ENCODE measurements at regions not wholly inside any gene's neighbourhood (a gene's known extent, or its start where the extent isn't known, plus 50 kb on each side); places are given as distances from the start of the nearest gene placed in this dataset.

DNA sequence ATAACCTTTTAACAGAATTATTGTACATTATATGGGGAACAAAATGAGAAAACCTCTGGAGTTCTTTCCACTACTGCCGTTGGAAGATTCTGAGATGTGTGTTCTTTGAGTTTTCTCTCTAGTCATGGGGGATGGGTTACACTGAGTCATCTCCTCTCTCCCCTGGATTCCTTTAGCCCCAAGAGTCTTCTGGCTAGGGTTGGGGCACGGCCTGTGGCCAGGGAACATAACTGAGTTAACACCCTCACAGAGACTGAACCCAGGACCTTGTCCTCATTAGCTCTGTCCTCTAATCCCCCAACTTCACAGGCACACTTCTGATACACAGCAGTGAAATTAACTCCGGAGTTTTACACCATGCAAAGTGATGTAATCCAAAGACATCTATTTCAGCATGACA lies 142.3 kb upstream of the F9 start:
- BruUV-seq (replicated peaks): no TSS peak
- ATAC-seq: no peak
- WGBS (ENCODE audit: low lambda C conversion rate): 7% methylated on average over 2 of the region's 3 CpGs

DNA sequence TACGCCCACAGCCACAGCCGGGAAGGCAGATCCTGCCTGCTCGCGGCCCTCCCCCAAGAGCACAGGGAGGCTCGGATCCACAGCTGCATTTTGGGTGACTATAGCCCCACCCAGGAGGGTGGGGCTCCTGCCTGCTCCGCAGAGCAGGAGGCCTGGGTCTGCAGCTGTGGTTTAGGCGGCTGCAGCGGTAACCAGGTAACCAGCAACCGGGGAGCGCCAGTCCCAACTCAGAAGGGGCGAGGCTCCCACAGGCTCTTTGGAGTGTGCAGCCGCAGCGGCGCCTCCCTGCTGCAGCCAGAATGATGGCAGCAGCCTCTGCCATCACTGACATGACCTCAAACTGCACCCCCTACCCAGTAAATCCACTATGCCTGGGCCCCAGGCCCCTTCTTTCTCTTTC lies 148.0 kb upstream of the F9 start:
- ChIA-PET CTCF (ENCODE audit: low intra/inter-chr PET ratio, low total read pairs) (no interaction called here), POLR2A (no interaction called here)
- peaks cover 5% of the 10 kb centered on the region; the same call in 1 of the 2 replicates for H3K9me3 ChIP-seq (ENCODE audit: low read length)
- no peak overlapping the region for H3K9ac ChIP-seq (ENCODE audit: insufficient read depth, low read depth, low read length)
- no peaks in the 10 kb centered on the region for H3K36me3 ChIP-seq (replicated peaks in 1 of 2; ENCODE audit: control insufficient read depth in 1 of 2, insufficient read depth in 2 of 2, low read length in 2 of 2)
- DNase-seq (ENCODE audit: low spot score) (no peak), ATAC-seq (no peak), FAIRE-seq (no peak)
- in situ Hi-C loops (cut with HindIII; ENCODE audit: extremely low pct_ligation_motif_present, low pct_unique_long_range_greater_than_20kb): no loop called here
- TF ChIP-seq SIX1 (CRISPR knock-in tag; IDR thresholded peaks at IDR 0.05; ENCODE audit: borderline replicate concordance) (no peak), MXI1 (IDR thresholded peaks at IDR 0.05; ENCODE audit: borderline replicate concordance, low read depth, low read length) (no peak), ARNT (IDR thresholded peaks at IDR 0.05) (no peak), POLR2AphosphoS2 (IDR thresholded peaks at IDR 0.05; ENCODE audit: low read depth, low read length) (no peak), CHD2 (IDR thresholded peaks at IDR 0.05; ENCODE audit: low read depth, low read length) (no peak), MBD4 (IDR thresholded peaks at IDR 0.05; ENCODE audit: borderline replicate concordance, low read length) (no peak), ZNF709 (CRISPR knock-in tag; IDR thresholded peaks at IDR 0.05) (no peak), SNAPC2 (CRISPR knock-in tag; IDR thresholded peaks at IDR 0.05) (no peak), KMT2A (CRISPR knock-in tag; IDR thresholded peaks at IDR 0.05) (no peak), ZNF253 (CRISPR knock-in tag; IDR thresholded peaks at IDR 0.05; ENCODE audit: borderline replicate concordance) (no peak), FOXO1 (CRISPR knock-in tag; IDR thresholded peaks at IDR 0.05) (no peak)
- TF ChIP-seq, protein P1, sequence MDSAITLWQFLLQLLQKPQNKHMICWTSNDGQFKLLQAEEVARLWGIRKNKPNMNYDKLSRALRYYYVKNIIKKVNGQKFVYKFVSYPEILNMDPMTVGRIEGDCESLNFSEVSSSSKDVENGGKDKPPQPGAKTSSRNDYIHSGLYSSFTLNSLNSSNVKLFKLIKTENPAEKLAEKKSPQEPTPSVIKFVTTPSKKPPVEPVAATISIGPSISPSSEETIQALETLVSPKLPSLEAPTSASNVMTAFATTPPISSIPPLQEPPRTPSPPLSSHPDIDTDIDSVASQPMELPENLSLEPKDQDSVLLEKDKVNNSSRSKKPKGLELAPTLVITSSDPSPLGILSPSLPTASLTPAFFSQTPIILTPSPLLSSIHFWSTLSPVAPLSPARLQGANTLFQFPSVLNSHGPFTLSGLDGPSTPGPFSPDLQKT (CRISPR knock-in tag; IDR thresholded peaks at IDR 0.05; ENCODE audit: borderline replicate concordance): no peak
- H4K20me1 ChIP-seq (ENCODE audit: insufficient read depth, low read length): no peaks in the 10 kb centered on the region
- no peak overlapping the region for H3K27ac ChIP-seq (ENCODE audit: extremely low read length, insufficient read depth, low read length)
- H3K79me2 ChIP-seq (ENCODE audit: insufficient read depth, low read length): no peaks in the 10 kb centered on the region
- H3K27me3 ChIP-seq (ENCODE audit: control insufficient read depth in 1 of 2, insufficient read depth in 2 of 2, low read length in 2 of 2): no peaks in the 10 kb centered on the region
- WGBS (ENCODE audit: low lambda C conversion rate): no CpG with 5 or more reads among the region's 14 CpGs
- no peaks in the 10 kb centered on the region for H3K4me1 ChIP-seq (ENCODE audit: insufficient read depth, low read length)
- intact Hi-C loops (cut with micrococcal nuclease; ENCODE audit: unreplicated experiment): no loop called here
- H3K4me3 ChIP-seq (replicated peaks in 1 of 3; ENCODE audit: insufficient read depth in 1 of 3, low read depth in 2 of 3, low read length in 3 of 3): no peak overlapping the region
- no TSS peak for BruUV-seq (replicated peaks)
- no peak overlapping the region for H2AFZ ChIP-seq (ENCODE audit: low read length)
- H3K4me2 ChIP-seq (ENCODE audit: low read depth, low read length): no peak overlapping the region

More for the DNA sequence above, 142.3 kb upstream of the F9 start:
- intact Hi-C loops (cut with micrococcal nuclease; ENCODE audit: unreplicated experiment) (no loop called here), in situ Hi-C loops (cut with HindIII; ENCODE audit: extremely low pct_ligation_motif_present, low pct_unique_long_range_greater_than_20kb) (no loop called here)
- H3K4me1 ChIP-seq (ENCODE audit: insufficient read depth, low read length): no peaks in the 10 kb centered on the region
- no peak overlapping the region for H3K4me3 ChIP-seq (replicated peaks in 1 of 3; ENCODE audit: insufficient read depth in 1 of 3, low read depth in 2 of 3, low read length in 3 of 3)
- H3K9me3 ChIP-seq (ENCODE audit: low read length): 0 out of 2 replicates have a peak, but pooled peaks cover under 1% of the 10 kb centered on the region
- TF ChIP-seq ZFP62 (CRISPR knock-in tag; IDR thresholded peaks at IDR 0.05) (no peak), AGO1 (IDR thresholded peaks at IDR 0.05; ENCODE audit: low read depth, low read length, poor library complexity, severe bottlenecking) (no peak), ZNF547 (CRISPR knock-in tag; IDR thresholded peaks at IDR 0.05) (no peak), HOXA7 (CRISPR knock-in tag; IDR thresholded peaks at IDR 0.05) (no peak), SUZ12 (IDR thresholded peaks at IDR 0.05; ENCODE audit: low read depth, low read length) (no peak)
- TF ChIP-seq, protein P2, sequence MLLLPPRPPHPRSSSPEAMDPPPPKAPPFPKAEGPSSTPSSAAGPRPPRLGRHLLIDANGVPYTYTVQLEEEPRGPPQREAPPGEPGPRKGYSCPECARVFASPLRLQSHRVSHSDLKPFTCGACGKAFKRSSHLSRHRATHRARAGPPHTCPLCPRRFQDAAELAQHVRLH (CRISPR knock-in tag; IDR thresholded peaks at IDR 0.05; ENCODE audit: borderline replicate concordance, low read depth): no peak
- H3K36me3 ChIP-seq (replicated peaks in 1 of 2; ENCODE audit: control insufficient read depth in 1 of 2, insufficient read depth in 2 of 2, low read length in 2 of 2): no peaks in the 10 kb centered on the region
- no peak overlapping the region for H3K4me2 ChIP-seq (ENCODE audit: low read depth, low read length)
- no peak overlapping the region for H3K27ac ChIP-seq (ENCODE audit: extremely low read length, insufficient read depth, low read length)
- no peak overlapping the region for H2AFZ ChIP-seq (ENCODE audit: low read length)
- POLR2A ChIA-PET: no interaction called here
- H3K27me3 ChIP-seq (ENCODE audit: control insufficient read depth in 1 of 2, insufficient read depth in 2 of 2, low read length in 2 of 2): no peaks in the 10 kb centered on the region
- H4K20me1 ChIP-seq (ENCODE audit: insufficient read depth, low read length): no peaks in the 10 kb centered on the region
- DNase-seq (ENCODE audit: low spot score): no peak
- H3K9ac ChIP-seq (ENCODE audit: insufficient read depth, low read depth, low read length): no peak overlapping the region
- H3K79me2 ChIP-seq (ENCODE audit: insufficient read depth, low read length): no peaks in the 10 kb centered on the region
- no peak for FAIRE-seq
- CTCF ChIA-PET (ENCODE audit: low intra/inter-chr PET ratio, low total read pairs): no interaction called here

Data from HepG2 (cell line).